GM19468 (cell line): ENCODE measurements at regions not wholly inside any gene's neighbourhood (a gene's known extent, or its start where the extent isn't known, plus 50 kb on each side); places are given as distances from the start of the nearest gene placed in this dataset.

ENCODE experiments used
- ATAC-seq: cut with Tn5 transposase; IDR thresholded peaks from one replicate; pipeline ENCODE4 v1.9.1; 2021; ENCODE audit warnings: mild to moderate bottlenecking, moderate library complexity, moderate number of reproducible peaks; ENCODE audit not compliant: unreplicated experiment; ENCODE audit errors: extremely low read depth

DNA sequence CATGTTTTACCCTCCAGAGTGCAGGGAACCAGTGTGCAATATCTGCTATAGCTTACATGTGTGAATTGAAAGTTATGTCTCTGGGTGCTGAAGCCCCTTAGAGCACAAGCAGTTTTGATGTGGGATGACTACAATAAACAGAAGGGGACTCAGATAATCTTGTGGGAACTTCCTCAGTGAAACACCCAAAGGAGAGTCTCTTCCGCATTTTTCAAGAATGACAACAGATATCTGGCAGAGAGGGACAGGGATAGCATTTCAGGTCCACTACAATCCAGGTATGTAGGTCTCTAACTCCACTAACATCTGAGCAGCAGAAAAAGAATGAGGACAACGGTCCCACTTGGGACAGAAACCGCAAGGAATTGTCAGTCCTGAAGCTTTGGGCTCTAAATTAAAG, 67.6 kb upstream of the PDE4B start:
- no peak for ATAC-seq

DNA sequence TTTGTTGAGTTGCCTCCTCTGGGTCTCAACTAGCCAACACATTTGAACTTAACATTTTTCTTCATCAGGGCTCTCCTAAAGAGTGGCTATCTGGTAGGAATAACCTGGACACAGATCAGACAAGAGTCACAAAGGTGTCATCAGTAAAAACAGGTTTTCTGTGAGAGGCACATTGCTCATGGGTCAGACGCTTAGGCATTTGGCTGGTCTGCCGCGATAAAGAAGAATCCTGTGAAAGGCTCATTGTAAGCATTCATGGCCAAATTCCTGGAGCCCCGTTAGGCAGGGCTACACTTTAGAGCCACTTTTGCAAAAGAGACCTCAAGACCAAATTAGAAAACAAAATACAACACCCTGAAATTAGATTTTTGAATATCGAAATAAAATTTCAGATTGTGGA, 64.2 kb upstream of the PDE4B start:
- ATAC-seq = no peak

DNA sequence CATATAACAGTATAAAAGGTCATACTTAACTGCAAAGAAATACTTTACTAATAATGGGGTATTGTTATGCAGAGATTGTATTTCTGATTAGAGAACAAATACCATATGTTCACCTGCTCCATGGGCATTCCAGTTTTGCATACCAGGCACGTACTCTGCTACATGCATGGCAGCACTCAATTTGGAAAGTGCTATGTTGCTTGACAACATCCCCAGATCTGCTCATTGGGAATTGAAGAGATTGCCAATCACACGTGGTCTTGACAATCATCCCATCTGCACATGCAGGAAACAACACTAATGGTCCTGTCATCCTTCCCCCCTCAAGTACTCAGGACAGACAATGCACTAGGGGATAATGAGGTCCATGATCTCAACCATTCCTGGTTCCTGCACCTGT, 63.4 kb upstream of the PDE4B start:
- no peak for ATAC-seq

DNA sequence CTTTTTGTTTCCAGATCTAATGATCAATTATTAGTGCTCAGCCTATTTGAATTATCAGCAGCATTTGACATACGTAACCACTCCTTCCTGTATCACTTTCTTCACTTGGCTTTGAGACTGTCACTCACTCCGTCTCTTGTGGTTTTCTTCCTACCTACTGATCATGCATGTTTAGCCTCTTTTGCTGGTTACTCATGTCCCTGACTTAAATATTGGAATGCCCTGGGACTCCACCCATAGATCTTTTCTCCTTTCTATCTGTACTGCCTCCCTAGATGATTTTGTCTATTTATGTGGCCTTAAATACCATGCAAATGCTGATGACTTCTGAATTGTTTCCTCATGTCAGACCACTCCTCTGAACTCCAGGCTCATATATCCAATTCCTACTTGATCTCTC, 57.7 kb upstream of the PDE4B start:
- no peak for ATAC-seq

DNA sequence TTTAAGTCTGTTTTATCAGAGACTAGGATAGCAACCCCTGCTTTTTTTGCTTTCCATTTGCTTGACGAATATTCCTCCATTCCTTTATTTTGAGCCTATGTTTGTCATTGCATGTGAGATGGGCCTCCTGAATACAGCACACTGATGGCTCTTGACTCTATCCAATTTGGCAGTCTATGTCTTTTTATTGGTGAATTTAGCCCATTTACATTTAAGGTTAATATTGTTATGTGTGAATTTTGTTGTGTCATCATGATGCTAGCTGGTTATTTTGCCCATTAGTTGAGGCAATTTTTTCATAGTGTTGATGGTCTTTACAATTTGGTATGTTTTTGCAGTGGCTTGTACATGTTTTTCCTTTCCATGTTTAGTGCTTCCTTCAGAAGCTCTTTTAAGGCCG, 50.7 kb upstream of the PDE4B start:
- ATAC-seq = no peak
